K562 (cell line): ENCODE measurements at regions not wholly inside any gene's neighbourhood (a gene's known extent, or its start where the extent isn't known, plus 50 kb on each side); places are given as distances from the start of the nearest gene placed in this dataset.

Source experiments
- ATAC-seq: fragments of 200-7000 bp; cut with Tn5 transposase; 3 replicates; pipeline ENCODE4 v1.9.1; 2020; ENCODE audit warnings: moderate library complexity
- BruUV-seq: library from RNA; stranded (reverse); fragments of 400-500 nt; replicated peaks from 2 replicates; lab custom pipeline; 2021; lab: Mats Ljungman, UMichigan
- CTCF ChIA-PET: fragments of 300-600 bp; formaldehyde crosslinking; extraction: SDS; loops from one replicate; lab custom pipeline; 2021; ENCODE audit warnings: low intra/inter-chr PET ratio; lab: Yijun Ruan, JAX
- POLR2A ChIA-PET: fragments of 300-600, 350-650 bp; sonication (Branson Sonifier 250); formaldehyde crosslinking; extraction: SDS; loops from one replicate; lab custom pipeline; 2021; ENCODE audit warnings: antibody characterized with exemption, inconsistent platforms; lab: Yijun Ruan, JAX
- DNase-seq, 4 experiments: peaks; one replicate each; pipeline versions ENCODE4 v3.0.0 to v3.0.0-alpha.2; 2011 to 2018; ENCODE audit warnings: low spot score in 3 of 4, mixed read lengths in 3 of 4; ENCODE audit errors: extremely low read depth in 1 of 4
- FAIRE-seq: peaks from 2 replicates; lab custom pipeline; 2011; peaks lifted over from hg19 to GRCh38; lab: Jason Lieb, UNC
- H2AFZ ChIP-seq: 2 replicates; pipeline ENCODE4 v1.6.0; 2011; ENCODE audit warnings: low read depth, low read length, control low read depth, inconsistent platforms
- H3K27ac ChIP-seq: fragments of 200-600 bp; 3 replicates; pipeline ENCODE4 v1.8.0; 2011; ENCODE audit warnings: low read depth, mild to moderate bottlenecking, control low read depth, inconsistent platforms, low read length, moderate library complexity, mixed read lengths; ENCODE audit errors: extremely low read depth
- H3K27me3 ChIP-seq, 2 experiments: fragments of 300-600 bp in 1 of 2; 2 replicates in 1 of 2; 3 replicates in 1 of 2; pipeline versions ENCODE4 v1.6.0 to v1.8.0; 2011; ENCODE audit warnings: inconsistent platforms in 2 of 2, low read length in 2 of 2, mild to moderate bottlenecking in 1 of 2, mixed read lengths in 1 of 2, moderate library complexity in 1 of 2; ENCODE audit not compliant: control insufficient read depth in 2 of 2, insufficient read depth in 2 of 2
- H3K36me3 ChIP-seq: fragments of 300-600 bp; 3 replicates; pipeline ENCODE4 v1.8.0; 2011; ENCODE audit warnings: mild to moderate bottlenecking, low read length, inconsistent platforms; ENCODE audit not compliant: control insufficient read depth, insufficient read depth
- H3K4me1 ChIP-seq, 2 experiments: fragments of 200-600 bp in 1 of 2; replicated peaks in 1 of 2; 2 replicates in 1 of 2; 3 replicates in 1 of 2; pipeline versions ENCODE4 v1.5.1 to v1.8.0; 2011; ENCODE audit warnings: inconsistent platforms in 2 of 2, low read length in 2 of 2, mild to moderate bottlenecking in 1 of 2, mixed read lengths in 1 of 2, moderate library complexity in 1 of 2; ENCODE audit not compliant: control insufficient read depth in 2 of 2, insufficient read depth in 2 of 2
- H3K4me2 ChIP-seq: 2 replicates; pipeline ENCODE4 v1.6.1; 2011; ENCODE audit warnings: low read length, control low read depth, inconsistent platforms, mixed read lengths; ENCODE audit not compliant: insufficient read depth
- H3K4me3 ChIP-seq: fragments of 200-600 bp; sonication (generic), shearing (Covaris generic); 2 replicates; pipeline ENCODE4 v1.5.1; 2016; ENCODE audit warnings: control low read depth, inconsistent platforms
- H3K79me2 ChIP-seq: fragments of 200-600 bp; 3 replicates; pipeline ENCODE4 v1.8.0; 2011; ENCODE audit warnings: low read length, inconsistent platforms; ENCODE audit not compliant: control insufficient read depth, insufficient read depth
- H3K9ac ChIP-seq, 2 experiments: 2 replicates each; pipeline versions ENCODE4 v1.6.0 to v1.6.1; 2011; ENCODE audit warnings: low read depth in 2 of 2, low read length in 2 of 2, control low read depth in 1 of 2, inconsistent platforms in 1 of 2, mild to moderate bottlenecking in 1 of 2, mixed read lengths in 1 of 2; ENCODE audit not compliant: insufficient read depth in 1 of 2
- H3K9me1 ChIP-seq: one replicate; pipeline ENCODE4 v1.6.0; 2011; ENCODE audit warnings: inconsistent platforms, mild to moderate bottlenecking, low read length, moderate library complexity; ENCODE audit not compliant: control insufficient read depth, insufficient read depth
- H3K9me3 ChIP-seq: replicated peaks from 2 replicates; pipeline ENCODE4 v1.5.1; 2011; ENCODE audit warnings: low read depth, low read length, inconsistent platforms; ENCODE audit not compliant: control insufficient read depth, insufficient read depth
- H4K20me1 ChIP-seq: replicated peaks from 2 replicates; pipeline ENCODE4 v1.6.1; 2011; ENCODE audit warnings: low read length, inconsistent platforms, mixed read lengths; ENCODE audit not compliant: control insufficient read depth, insufficient read depth
- CCNT2 ChIP-seq: IDR thresholded peaks from 2 replicates; pipeline ENCODE4 v1.6.1; 2011; ENCODE audit warnings: borderline replicate concordance, low read depth, mild to moderate bottlenecking, moderate library complexity, mixed read lengths, low read length; ENCODE audit not compliant: insufficient read length; ENCODE audit errors: extremely low read depth
- CEBPB ChIP-seq: fragments of 450-650 bp; IDR thresholded peaks from 2 replicates; pipeline ENCODE4 v1.6.1; 2016; ENCODE audit warnings: missing genetic modification characterization, missing compliant biosample characterization
- GATAD2A ChIP-seq: fragments of 450-650 bp; IDR thresholded peaks from 2 replicates; pipeline ENCODE4 v1.6.1; 2017
- HDAC3 ChIP-seq: fragments of 450-650 bp; IDR thresholded peaks from 2 replicates; pipeline ENCODE4 v1.6.1; 2018; ENCODE audit warnings: borderline replicate concordance, mild to moderate bottlenecking, moderate library complexity; ENCODE audit not compliant: partially characterized antibody
- JUND ChIP-seq, 2 experiments: IDR thresholded peaks; 2 replicates in 1 of 2; 3 replicates in 1 of 2; pipeline ENCODE4 v1.6.1; 2011; ENCODE audit warnings: borderline replicate concordance in 2 of 2, low read depth in 2 of 2, low read length in 2 of 2, improper control_type of control experiment in 1 of 2, missing biosample characterization in 1 of 2, missing genetic modification characterization in 1 of 2, missing genetic modification reagents in 1 of 2
- LEF1 ChIP-seq: fragments of 450-650 bp; IDR thresholded peaks from 2 replicates; pipeline ENCODE4 v1.6.1; 2016; ENCODE audit warnings: mild to moderate bottlenecking
- NONO ChIP-seq, 2 experiments: fragments of 200-400 bp in 1 of 2; fragments of 450-650 bp in 1 of 2; formaldehyde crosslinking in 1 of 2; IDR thresholded peaks; 2 replicates each; pipeline ENCODE4 v1.6.1; 2017; ENCODE audit warnings: low read depth in 2 of 2, mild to moderate bottlenecking in 2 of 2, moderate library complexity in 2 of 2, low read length in 1 of 2
- POLR2AphosphoS5 ChIP-seq: IDR thresholded peaks from 2 replicates; pipeline ENCODE4 v1.6.1; 2011; ENCODE audit warnings: mild to moderate bottlenecking, low read depth, low read length, moderate library complexity; ENCODE audit not compliant: control insufficient read depth, insufficient read depth
- RFX7 ChIP-seq: fragments of 250-450 bp; sonication (Bioruptor Pico); IDR thresholded peaks from 2 replicates; pipeline ENCODE4 v1.5.1; 2021; ENCODE audit warnings: mild to moderate bottlenecking
- SP1 ChIP-seq: sonication (generic); formaldehyde crosslinking; IDR thresholded peaks from 2 replicates; pipeline ENCODE4 v1.8.1; 2022; ENCODE audit warnings: mild to moderate bottlenecking, missing genetic modification reagents
- U2AF1 ChIP-seq: fragments of 200-400 bp; formaldehyde crosslinking; optimal IDR thresholded peaks from 2 replicates; pipeline ENCODE3; 2017; ENCODE audit warnings: mild to moderate bottlenecking, low read depth, low read length, moderate library complexity
- ZNF41 ChIP-seq: fragments of 250-450 bp; sonication (Bioruptor Pico); conservative IDR thresholded peaks from 2 replicates; pipeline ENCODE4 v1.4.0; 2020; ENCODE audit warnings: mild to moderate bottlenecking
- ZNF436 ChIP-seq: fragments of 250-450, 450-650 bp; sonication (Bioruptor Pico); formaldehyde crosslinking; IDR thresholded peaks from 2 replicates; pipeline ENCODE4 v1.7.0; 2020; ENCODE audit warnings: mild to moderate bottlenecking
- WGBS: fragments of 100-300 bp; shearing (Covaris generic); methylation state at CpG from one replicate; pipeline ENCODE4 v1.1.6; 2016; ENCODE audit warnings: low coverage, mixed read lengths; ENCODE audit not compliant: insufficient coverage; ENCODE audit errors: missing lambda C conversion rate; 5-methylcytosine and 5-hydroxymethylcytosine counted together
- in situ Hi-C: fragments of 300-500 bp; cut with MboI; formaldehyde crosslinking; loops from 4 replicates; pipeline ENCODE4 v1.15.0; 2018; ENCODE audit warnings: inconsistent platforms, mixed read lengths
- intact Hi-C: fragments of 100-400 bp; cut with micrococcal nuclease; formaldehyde crosslinking; loops from 2 replicates; pipeline ENCODE4 v1.14.2; 2022
- TF ChIP-seq, protein P1 (sequence below), 2 experiments: fragments of 450-650 bp; conservative IDR thresholded peaks; 2 replicates each; pipeline ENCODE4 v1.6.1; 2017; ENCODE audit warnings: mild to moderate bottlenecking in 2 of 2, moderate library complexity in 2 of 2
- TF ChIP-seq, protein P2 (sequence below): fragments of 250-450 bp; sonication (Bioruptor Pico); IDR thresholded peaks from 2 replicates; pipeline ENCODE4 v1.8.0; 2021; ENCODE audit warnings: mild to moderate bottlenecking, moderate library complexity
- TF ChIP-seq, protein P3 (sequence below): sonication (generic); formaldehyde crosslinking; IDR thresholded peaks from 2 replicates; pipeline ENCODE4 v1.8.1; 2023; ENCODE audit warnings: mild to moderate bottlenecking, missing genetic modification reagents
- TF ChIP-seq, protein P4 (sequence below): fragments of 450-650 bp; IDR thresholded peaks from 2 replicates; pipeline ENCODE4 v1.6.1; 2014; ENCODE audit warnings: low read depth, mild to moderate bottlenecking, moderate library complexity, borderline replicate concordance

DNA sequence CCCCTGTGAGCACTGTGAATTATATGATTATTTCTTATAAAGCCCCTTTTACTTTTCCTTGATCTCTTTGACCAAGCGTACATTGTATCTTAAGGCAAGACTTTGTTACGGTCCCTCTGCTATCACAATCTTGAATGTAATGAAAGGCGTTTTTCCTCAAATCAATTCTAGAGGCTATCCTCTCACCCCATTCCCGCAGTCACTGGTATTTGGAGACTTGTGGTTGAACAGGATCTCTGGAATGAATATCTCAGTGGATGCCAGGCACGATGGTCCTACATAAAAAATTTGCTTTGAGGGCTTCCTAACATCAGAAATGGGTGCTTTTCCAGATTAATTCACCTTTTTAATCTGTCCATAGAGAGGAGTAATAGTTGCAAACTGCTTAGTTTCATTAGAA, 151.4 kb upstream of the PAPPA start:
- no TSS peak for BruUV-seq
- POLR2A ChIA-PET = no interaction called here
- WGBS = 0% methylated on average over 5 of the region's 5 CpGs
- in situ Hi-C loops = no loop called here
- Histone ChIP-seq H3K4me1 (no peaks in the 10 kb centered on the region), H3K79me2 (no peaks in the 10 kb centered on the region), H3K4me3 (no peak overlapping the region), H3K27ac (no peak overlapping the region), H3K4me2 (no peak overlapping the region), H3K9me3 (no peaks in the 10 kb centered on the region), H3K36me3 (no peaks in the 10 kb centered on the region), H3K9me1 (no peaks in the 10 kb centered on the region), H3K9ac (no peak overlapping the region), H3K27me3 (no peaks in the 10 kb centered on the region), H2AFZ (no peak overlapping the region), H4K20me1 (no peaks in the 10 kb centered on the region)
- intact Hi-C loops = no loop called here
- CTCF ChIA-PET = no interaction called here
- DNase-seq (no peak), FAIRE-seq (no peak), ATAC-seq (no peak)
- no peak for TF ChIP-seq NONO (IDR thresholded peaks at IDR 0.05; ENCODE audit: low read depth in 2 of 2, low read length in 1 of 2)
- no peak for TF ChIP-seq POLR2AphosphoS5
- no peak for TF ChIP-seq LEF1
- TF ChIP-seq RFX7 (CRISPR knock-in tag) = no peak
- no peak for TF ChIP-seq CCNT2
- no peak for TF ChIP-seq SP1 (CRISPR knock-in tag)
- TF ChIP-seq ZNF436 (CRISPR knock-in tag) = no peak
- TF ChIP-seq, protein P1, sequence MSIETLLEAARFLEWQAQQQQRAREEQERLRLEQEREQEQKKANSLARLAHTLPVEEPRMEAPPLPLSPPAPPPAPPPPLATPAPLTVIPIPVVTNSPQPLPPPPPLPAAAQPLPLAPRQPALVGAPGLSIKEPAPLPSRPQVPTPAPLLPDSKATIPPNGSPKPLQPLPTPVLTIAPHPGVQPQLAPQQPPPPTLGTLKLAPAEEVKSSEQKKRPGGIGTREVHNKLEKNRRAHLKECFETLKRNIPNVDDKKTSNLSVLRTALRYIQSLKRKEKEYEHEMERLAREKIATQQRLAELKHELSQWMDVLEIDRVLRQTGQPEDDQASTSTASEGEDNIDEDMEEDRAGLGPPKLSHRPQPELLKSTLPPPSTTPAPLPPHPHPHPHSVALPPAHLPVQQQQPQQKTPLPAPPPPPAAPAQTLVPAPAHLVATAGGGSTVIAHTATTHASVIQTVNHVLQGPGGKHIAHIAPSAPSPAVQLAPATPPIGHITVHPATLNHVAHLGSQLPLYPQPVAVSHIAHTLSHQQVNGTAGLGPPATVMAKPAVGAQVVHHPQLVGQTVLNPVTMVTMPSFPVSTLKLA (conservative IDR thresholded peaks at IDR 0.05) = no peak
- no peak for TF ChIP-seq HDAC3
- TF ChIP-seq, protein P2, sequence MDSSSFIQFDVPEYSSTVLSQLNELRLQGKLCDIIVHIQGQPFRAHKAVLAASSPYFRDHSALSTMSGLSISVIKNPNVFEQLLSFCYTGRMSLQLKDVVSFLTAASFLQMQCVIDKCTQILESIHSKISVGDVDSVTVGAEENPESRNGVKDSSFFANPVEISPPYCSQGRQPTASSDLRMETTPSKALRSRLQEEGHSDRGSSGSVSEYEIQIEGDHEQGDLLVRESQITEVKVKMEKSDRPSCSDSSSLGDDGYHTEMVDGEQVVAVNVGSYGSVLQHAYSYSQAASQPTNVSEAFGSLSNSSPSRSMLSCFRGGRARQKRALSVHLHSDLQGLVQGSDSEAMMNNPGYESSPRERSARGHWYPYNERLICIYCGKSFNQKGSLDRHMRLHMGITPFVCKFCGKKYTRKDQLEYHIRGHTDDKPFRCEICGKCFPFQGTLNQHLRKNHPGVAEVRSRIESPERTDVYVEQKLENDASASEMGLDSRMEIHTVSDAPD (CRISPR knock-in tag) = no peak
- no peak for TF ChIP-seq ZNF41 (CRISPR knock-in tag)
- no peak for TF ChIP-seq JUND (IDR thresholded peaks at IDR 0.05; ENCODE audit: borderline replicate concordance, low read depth, low read length)
- TF ChIP-seq JUND (tag; IDR thresholded peaks at IDR 0.05; ENCODE audit: borderline replicate concordance, low read depth, low read length) = no peak
- TF ChIP-seq CEBPB = no peak
- TF ChIP-seq, protein P3, sequence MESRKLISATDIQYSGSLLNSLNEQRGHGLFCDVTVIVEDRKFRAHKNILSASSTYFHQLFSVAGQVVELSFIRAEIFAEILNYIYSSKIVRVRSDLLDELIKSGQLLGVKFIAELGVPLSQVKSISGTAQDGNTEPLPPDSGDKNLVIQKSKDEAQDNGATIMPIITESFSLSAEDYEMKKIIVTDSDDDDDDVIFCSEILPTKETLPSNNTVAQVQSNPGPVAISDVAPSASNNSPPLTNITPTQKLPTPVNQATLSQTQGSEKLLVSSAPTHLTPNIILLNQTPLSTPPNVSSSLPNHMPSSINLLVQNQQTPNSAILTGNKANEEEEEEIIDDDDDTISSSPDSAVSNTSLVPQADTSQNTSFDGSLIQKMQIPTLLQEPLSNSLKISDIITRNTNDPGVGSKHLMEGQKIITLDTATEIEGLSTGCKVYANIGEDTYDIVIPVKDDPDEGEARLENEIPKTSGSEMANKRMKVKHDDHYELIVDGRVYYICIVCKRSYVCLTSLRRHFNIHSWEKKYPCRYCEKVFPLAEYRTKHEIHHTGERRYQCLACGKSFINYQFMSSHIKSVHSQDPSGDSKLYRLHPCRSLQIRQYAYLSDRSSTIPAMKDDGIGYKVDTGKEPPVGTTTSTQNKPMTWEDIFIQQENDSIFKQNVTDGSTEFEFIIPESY (CRISPR knock-in tag) = no peak
- no peak for TF ChIP-seq U2AF1
- TF ChIP-seq, protein P4, sequence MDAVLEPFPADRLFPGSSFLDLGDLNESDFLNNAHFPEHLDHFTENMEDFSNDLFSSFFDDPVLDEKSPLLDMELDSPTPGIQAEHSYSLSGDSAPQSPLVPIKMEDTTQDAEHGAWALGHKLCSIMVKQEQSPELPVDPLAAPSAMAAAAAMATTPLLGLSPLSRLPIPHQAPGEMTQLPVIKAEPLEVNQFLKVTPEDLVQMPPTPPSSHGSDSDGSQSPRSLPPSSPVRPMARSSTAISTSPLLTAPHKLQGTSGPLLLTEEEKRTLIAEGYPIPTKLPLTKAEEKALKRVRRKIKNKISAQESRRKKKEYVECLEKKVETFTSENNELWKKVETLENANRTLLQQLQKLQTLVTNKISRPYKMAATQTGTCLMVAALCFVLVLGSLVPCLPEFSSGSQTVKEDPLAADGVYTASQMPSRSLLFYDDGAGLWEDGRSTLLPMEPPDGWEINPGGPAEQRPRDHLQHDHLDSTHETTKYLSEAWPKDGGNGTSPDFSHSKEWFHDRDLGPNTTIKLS = no peak
- TF ChIP-seq GATAD2A = no peak
